ENCODE measurements at regions not wholly inside any gene's neighbourhood (a gene's known extent, or its start where the extent isn't known, plus 50 kb on each side); places are given as distances from the start of the nearest gene placed in this dataset.

GRCh38 chr10:44060719-44061118 is 324.2 kb downstream of the CXCL12 start:
- intact Hi-C loops (cut with micrococcal nuclease), result no loop called here
- no peaks in the 10 kb centered on the region for H3K9me3 ChIP-seq (ENCODE audit: control insufficient read depth in 1 of 2, insufficient read depth in 1 of 2, low read depth in 1 of 2, low read length in 2 of 2)
- H4K20me1 ChIP-seq (ENCODE audit: insufficient read depth), result no peaks in the 10 kb centered on the region
- RAD21 ChIA-PET (ENCODE audit: low non-redundant PET in 1 of 2, low total read pairs in 2 of 2, uncharacterized antibody in 2 of 2, unreplicated experiment in 2 of 2), result no interaction called here
- no peaks in the 10 kb centered on the region for H3K4me1 ChIP-seq (ENCODE audit: control insufficient read depth in 1 of 2, insufficient read depth in 2 of 2, low read length in 2 of 2)
- DNase-seq (ENCODE audit: low read depth, low spot score), result no peak
- POLR2A ChIA-PET, result no interaction called here
- CTCF ChIA-PET, result no interaction called here
- H3K9me2 ChIP-seq (ENCODE audit: insufficient read depth), result no peaks in the 10 kb centered on the region
- peaks cover 24% of the 10 kb centered on the region; the same call in 1 of the 2 replicates for H3K27me3 ChIP-seq (ENCODE audit: insufficient read depth, low read length)
- no peaks in the 10 kb centered on the region for H3K36me3 ChIP-seq (ENCODE audit: control insufficient read depth in 1 of 2, insufficient read depth in 2 of 2, low read length in 2 of 2)
- ATAC-seq, result no peak
- H3K4me2 ChIP-seq (ENCODE audit: low read length), result no peak overlapping the region
- TF ChIP-seq JUND (IDR thresholded peaks at IDR 0.05) (no peak), TCF7L2 (IDR thresholded peaks at IDR 0.05; ENCODE audit: borderline replicate concordance, extremely low read depth, insufficient read depth, insufficient read length) (no peak)
- H3K4me3 ChIP-seq (replicated peaks in 1 of 2; ENCODE audit: low read depth in 1 of 2, low read length in 2 of 2), result no peak overlapping the region
- H3K27ac ChIP-seq (ENCODE audit: low read depth, low read length), result no peak overlapping the region
- no peaks in the 10 kb centered on the region for H3K79me2 ChIP-seq (ENCODE audit: insufficient read depth, low read length)
- BruUV-seq (replicated peaks), result no TSS peak
- H3K9ac ChIP-seq (ENCODE audit: low read length), result no peak overlapping the region
- no peak overlapping the region for H2AFZ ChIP-seq (ENCODE audit: low read depth, low read length, poor library complexity, severe bottlenecking)

DNA sequence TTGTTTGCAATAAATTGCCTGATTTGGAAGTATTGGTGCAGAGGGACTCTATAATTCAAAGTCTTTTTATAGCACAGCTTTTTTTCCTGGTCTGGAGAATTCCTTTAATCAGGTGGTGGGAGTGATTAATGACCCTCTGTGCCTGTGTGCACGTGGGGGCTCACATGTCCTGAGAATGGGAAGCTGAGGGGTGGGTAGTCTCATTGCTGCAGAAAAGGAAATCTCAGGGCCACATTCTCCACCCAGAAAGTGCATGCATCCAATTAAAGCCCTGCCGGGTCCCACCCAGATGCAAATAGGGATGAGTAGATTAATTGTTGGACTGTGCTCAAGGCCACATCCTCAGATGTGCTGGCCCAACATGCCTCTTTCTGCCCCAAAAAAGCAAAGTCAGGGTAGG is 324.7 kb downstream of the CXCL12 start:
- DNase-seq (ENCODE audit: low read depth, low spot score), result no peak
- Histone ChIP-seq H3K9ac (ENCODE audit: low read length) (no peak overlapping the region), H4K20me1 (ENCODE audit: insufficient read depth) (no peaks in the 10 kb centered on the region), H3K4me2 (ENCODE audit: low read length) (no peak overlapping the region), H3K4me1 (ENCODE audit: control insufficient read depth in 1 of 2, insufficient read depth in 2 of 2, low read length in 2 of 2) (no peaks in the 10 kb centered on the region), H3K4me3 (replicated peaks in 1 of 2; ENCODE audit: low read depth in 1 of 2, low read length in 2 of 2) (no peak overlapping the region), H3K27ac (ENCODE audit: low read depth, low read length) (no peak overlapping the region), H2AFZ (ENCODE audit: low read depth, low read length, poor library complexity, severe bottlenecking) (no peak overlapping the region), H3K9me2 (ENCODE audit: insufficient read depth) (no peaks in the 10 kb centered on the region), H3K27me3 (ENCODE audit: insufficient read depth, low read length) (peaks cover 24% of the 10 kb centered on the region; the same call in 1 of the 2 replicates), H3K9me3 (ENCODE audit: control insufficient read depth in 1 of 2, insufficient read depth in 1 of 2, low read depth in 1 of 2, low read length in 2 of 2) (no peaks in the 10 kb centered on the region), H3K36me3 (ENCODE audit: control insufficient read depth in 1 of 2, insufficient read depth in 2 of 2, low read length in 2 of 2) (no peaks in the 10 kb centered on the region), H3K79me2 (ENCODE audit: insufficient read depth, low read length) (no peaks in the 10 kb centered on the region)
- POLR2A ChIA-PET, result no interaction called here
- CTCF ChIA-PET, result no interaction called here
- TF ChIP-seq ZFX (IDR thresholded peaks at IDR 0.05) (no peak), ELF1 (IDR thresholded peaks at IDR 0.05; ENCODE audit: borderline replicate concordance, low read depth) (no peak), SIN3A (IDR thresholded peaks at IDR 0.05; ENCODE audit: low read depth) (no peak), EZH2 (IDR thresholded peaks at IDR 0.05) (no peak), JUND (IDR thresholded peaks at IDR 0.05) (no peak), EGR1 (IDR thresholded peaks at IDR 0.05; ENCODE audit: low read depth) (no peak), CBX3 (IDR thresholded peaks at IDR 0.05; ENCODE audit: low read depth) (no peak), YY1 (IDR thresholded peaks at IDR 0.05; ENCODE audit: extremely low read depth, insufficient replicate concordance, low read depth, low read length) (no peak), ZNF274 (IDR thresholded peaks at IDR 0.05; ENCODE audit: low read depth, low read length) (no peak), SRF (IDR thresholded peaks at IDR 0.05; ENCODE audit: low read depth) (no peak), REST (IDR thresholded peaks at IDR 0.05; ENCODE audit: low read depth) (no peak), POLR2A (IDR thresholded peaks at IDR 0.05; ENCODE audit: borderline replicate concordance, extremely low read depth, insufficient read depth, insufficient read length) (no peak), EZH2phosphoT487 (IDR thresholded peaks at IDR 0.05; ENCODE audit: borderline replicate concordance) (no peak), RAD21 (IDR thresholded peaks at IDR 0.05; ENCODE audit: low read depth) (no peak), CEBPB (IDR thresholded peaks at IDR 0.05; ENCODE audit: low read depth) (no peak)
- TF ChIP-seq, protein P1, sequence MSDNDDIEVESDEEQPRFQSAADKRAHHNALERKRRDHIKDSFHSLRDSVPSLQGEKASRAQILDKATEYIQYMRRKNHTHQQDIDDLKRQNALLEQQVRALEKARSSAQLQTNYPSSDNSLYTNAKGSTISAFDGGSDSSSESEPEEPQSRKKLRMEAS (IDR thresholded peaks at IDR 0.05), result no peak
- intact Hi-C loops (cut with micrococcal nuclease), result no loop called here
- RAD21 ChIA-PET (ENCODE audit: low non-redundant PET in 1 of 2, low total read pairs in 2 of 2, uncharacterized antibody in 2 of 2, unreplicated experiment in 2 of 2), result no interaction called here
- no peak for ATAC-seq
- no TSS peak for BruUV-seq (replicated peaks)

All from HCT116 (cell line).